CD4-positive, alpha-beta T cell (primary cell): ENCODE measurements at regions not wholly inside any gene's neighbourhood (a gene's known extent, or its start where the extent isn't known, plus 50 kb on each side); places are given as distances from the start of the nearest gene placed in this dataset.

ENCODE experiments used
- ATAC-seq: fragments of 200-7000 bp; cut with Tn5 transposase; one replicate; pipeline ENCODE4 v1.10.0; 2022; ENCODE audit warnings: mild to moderate bottlenecking; ENCODE audit not compliant: poor library complexity
- CTCF ChIA-PET: fragments of 350-600 bp; sonication (Branson Sonifier 250); formaldehyde crosslinking; loops from one replicate; lab custom pipeline; 2021; ENCODE audit warnings: antibody characterized with exemption, inconsistent platforms; lab: Charles Lee
- POLR2A ChIA-PET: fragments of 350-600 bp; sonication (Branson Sonifier 250); formaldehyde crosslinking; loops from one replicate; lab custom pipeline; 2021; ENCODE audit warnings: antibody characterized with exemption, inconsistent platforms; lab: Charles Lee
- DNase-seq, 14 experiments: peaks; one replicate each; pipeline ENCODE4 v3.0.0-alpha.2; 2013 to 2020; ENCODE audit warnings: mixed read lengths in 2 of 14
- H3K27ac ChIP-seq, 2 donors: one replicate each; pipeline versions ENCODE4 v1.5.1 to v1.7.0; 2013; ENCODE audit warnings: low read length in 2 of 2, low read depth in 1 of 2, mild to moderate bottlenecking in 1 of 2
- H3K27me3 ChIP-seq, 2 experiments: 1 replicate in 1 of 2; 2 replicates in 1 of 2; pipeline versions ENCODE4 v1.6.1 to v1.7.0; 2013; ENCODE audit warnings: low read length in 2 of 2, control low read depth in 1 of 2, mild to moderate bottlenecking in 1 of 2, moderate library complexity in 1 of 2; ENCODE audit not compliant: insufficient read depth in 2 of 2, control insufficient read depth in 1 of 2
- H3K36me3 ChIP-seq: one replicate; pipeline ENCODE4 v1.6.1; 2013; ENCODE audit warnings: low read length, control low read depth; ENCODE audit not compliant: insufficient read depth
- H3K4me1 ChIP-seq: one replicate; pipeline ENCODE4 v1.6.1; 2013; ENCODE audit warnings: low read length, control low read depth; ENCODE audit not compliant: insufficient read depth
- H3K4me3 ChIP-seq: one replicate; pipeline ENCODE4 v1.5.1; 2013; ENCODE audit warnings: mild to moderate bottlenecking, low read length, moderate library complexity
- H3K9me3 ChIP-seq, 2 experiments: 1 replicate in 1 of 2; 2 replicates in 1 of 2; pipeline versions ENCODE4 v1.6.1 to v1.7.0; 2013; ENCODE audit warnings: low read length in 2 of 2, mild to moderate bottlenecking in 2 of 2, control low read depth in 1 of 2, moderate library complexity in 1 of 2; ENCODE audit not compliant: control insufficient read depth in 1 of 2, insufficient read depth in 1 of 2
- H3K27ac Mint-ChIP-seq: one replicate; pipeline ENCODE4 v1.8.0; 2020; ENCODE audit warnings: mixed read lengths
- H3K27me3 Mint-ChIP-seq: one replicate; pipeline ENCODE4 v1.8.0; 2021; ENCODE audit warnings: mixed read lengths
- H3K36me3 Mint-ChIP-seq: one replicate; pipeline ENCODE4 v1.8.0; 2021; ENCODE audit warnings: low read depth, mixed read lengths
- H3K4me1 Mint-ChIP-seq: one replicate; pipeline ENCODE4 v1.8.0; 2021; ENCODE audit warnings: low read depth, mixed read lengths
- H3K4me3 Mint-ChIP-seq: one replicate; pipeline ENCODE4 v1.8.0; 2020; ENCODE audit warnings: mild to moderate bottlenecking, mixed read lengths
- H3K9me3 Mint-ChIP-seq: one replicate; pipeline ENCODE4 v1.8.0; 2020; ENCODE audit warnings: mixed read lengths
- CTCF ChIP-seq: fragments of 200-600 bp; IDR thresholded peaks from one replicate; pipeline ENCODE4 v1.8.0; 2022; ENCODE audit warnings: antibody characterized with exemption, mild to moderate bottlenecking
- intact Hi-C, 2 experiments: fragments of 100-400 bp; cut with DNase I in 1 of 2; cut with micrococcal nuclease in 1 of 2; formaldehyde crosslinking; loops; one replicate each; pipeline versions ENCODE4 v1.15.1 to v1.9.0; 2023 to 2025; cut with DNase I, micrococcal nuclease

- no peak overlapping the region for H3K4me3 Mint-ChIP-seq
- no peak overlapping the region for H3K27ac Mint-ChIP-seq
- CTCF ChIA-PET, result interaction anchor here (1.0 kb wide), 1 partner anchor 11 kb away, joined by 4 read pairs; no protein-coding TSS in a partner anchor
- H3K4me1 Mint-ChIP-seq, result peaks cover 23% of the 10 kb centered on the region
- TF ChIP-seq CTCF, result no peak
- Histone ChIP-seq H3K27ac (no peak overlapping the region), H3K9me3 (no peaks in the 10 kb centered on the region), H3K4me3 (no peak overlapping the region), H3K27me3 (no peaks in the 10 kb centered on the region), H3K36me3 (no peaks in the 10 kb centered on the region), H3K4me1 (no peaks in the 10 kb centered on the region)
- POLR2A ChIA-PET, result no interaction called here
- DNase-seq (no peak), ATAC-seq (no peak)
- H3K27me3 Mint-ChIP-seq, result no peaks in the 10 kb centered on the region
- H3K9me3 Mint-ChIP-seq, result peaks cover 5% of the 10 kb centered on the region
- H3K36me3 Mint-ChIP-seq, result no peaks in the 10 kb centered on the region
- intact Hi-C loops, result loop anchor here in 1 of 2 experiments (5.0 kb wide), 1 partner anchor 36 kb away; no protein-coding TSS in a partner anchor
These were observed 232.0 kb downstream of the BTG1 start for GRCh38 chr12:91913651-91914050.

GRCh38 chr12:91913124-91913523 lies 232.5 kb downstream of the BTG1 start:
- no peaks in the 10 kb centered on the region for H3K36me3 ChIP-seq
- ChIA-PET POLR2A (no interaction called here), CTCF (interaction anchor here (0.9 to 1.0 kb wide), 2 partner anchors 11 to 17 kb away, joined by 3 to 4 read pairs; no protein-coding TSS in a partner anchor)
- no peak overlapping the region for H3K4me3 Mint-ChIP-seq
- H3K27me3 ChIP-seq, result no peaks in the 10 kb centered on the region
- H3K4me1 ChIP-seq, result no peaks in the 10 kb centered on the region
- no peak overlapping the region for H3K27ac ChIP-seq
- no peak overlapping the region for H3K4me3 ChIP-seq
- H3K27me3 Mint-ChIP-seq, result no peaks in the 10 kb centered on the region
- intact Hi-C loops, result loop anchor here in 1 of 2 experiments (5.0 kb wide), 1 partner anchor 36 kb away; no protein-coding TSS in a partner anchor
- ATAC-seq (no peak), DNase-seq (no peak)
- no peak for TF ChIP-seq CTCF
- no peaks in the 10 kb centered on the region for H3K36me3 Mint-ChIP-seq
- no peaks in the 10 kb centered on the region for H3K9me3 ChIP-seq
- no peak overlapping the region for H3K27ac Mint-ChIP-seq
- peaks cover 8% of the 10 kb centered on the region for H3K9me3 Mint-ChIP-seq
- peaks cover 18% of the 10 kb centered on the region for H3K4me1 Mint-ChIP-seq

- H3K36me3 ChIP-seq, result no peaks in the 10 kb centered on the region
- no peaks in the 10 kb centered on the region for H3K27me3 Mint-ChIP-seq
- ATAC-seq (no peak), DNase-seq (no peak)
- peaks cover 14% of the 10 kb centered on the region for H3K4me1 Mint-ChIP-seq
- POLR2A ChIA-PET, result no interaction called here
- H3K9me3 Mint-ChIP-seq, result peaks cover 13% of the 10 kb centered on the region
- H3K27me3 ChIP-seq, result no peaks in the 10 kb centered on the region
- TF ChIP-seq CTCF, result no peak
- CTCF ChIA-PET, result interaction anchor here (0.9 kb wide), 1 partner anchor 16 kb away, joined by 3 read pairs; no protein-coding TSS in a partner anchor
- no peak overlapping the region for H3K27ac ChIP-seq
- H3K9me3 ChIP-seq, result no peaks in the 10 kb centered on the region
- no peaks in the 10 kb centered on the region for H3K36me3 Mint-ChIP-seq
- H3K4me1 ChIP-seq, result no peaks in the 10 kb centered on the region
- H3K4me3 Mint-ChIP-seq, result no peak overlapping the region
- intact Hi-C loops, result loop anchor here in 1 of 2 experiments (5.0 kb wide), 1 partner anchor 35 kb away; no protein-coding TSS in a partner anchor
- no peak overlapping the region for H3K27ac Mint-ChIP-seq
- no peak overlapping the region for H3K4me3 ChIP-seq
These were observed 233.5 kb downstream of the BTG1 start for GRCh38 chr12:91912178-91912577.
